ENCODE measurements at regions not wholly inside any gene's neighbourhood (a gene's known extent, or its start where the extent isn't known, plus 50 kb on each side); places are given as distances from the start of the nearest gene placed in this dataset.

- no peak for TF ChIP-seq CTCF (IDR thresholded peaks at IDR 0.05)
- no peak for TF ChIP-seq POLR2A (IDR thresholded peaks at IDR 0.05)
Observed at GRCh38 chr6:140062043-140063020, 687.9 kb upstream of the CITED2 start.
